GM18517 (cell line): ENCODE measurements at regions not wholly inside any gene's neighbourhood (a gene's known extent, or its start where the extent isn't known, plus 50 kb on each side); places are given as distances from the start of the nearest gene placed in this dataset.

Experiments
- ATAC-seq: cut with Tn5 transposase; IDR thresholded peaks from one replicate; pipeline ENCODE4 v1.9.1; 2021; ENCODE audit warnings: mild to moderate bottlenecking, moderate library complexity; ENCODE audit not compliant: unreplicated experiment

DNA sequence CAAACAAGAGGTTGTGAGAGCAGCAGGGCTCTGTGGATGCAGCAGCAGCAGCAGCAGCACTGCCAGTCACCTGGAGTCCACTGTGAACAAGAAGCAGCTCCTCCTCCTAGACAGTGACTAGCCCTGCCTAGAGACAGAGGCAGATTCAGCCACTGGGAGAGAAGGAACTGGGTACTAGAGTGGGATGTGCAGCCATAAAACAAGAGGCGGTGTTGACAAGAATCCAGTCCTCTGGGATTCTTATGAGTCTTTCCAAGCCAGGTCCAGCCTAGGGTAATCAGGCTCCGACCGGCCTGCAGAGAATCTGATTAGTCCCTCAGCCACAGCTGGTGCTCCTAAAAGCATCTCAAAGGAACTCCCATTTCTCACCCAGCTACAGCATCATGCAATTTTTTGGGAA lies 83.9 kb upstream of the USP47 start:
- no peak for ATAC-seq

- no peak for ATAC-seq
These were observed 85.1 kb upstream of the USP47 start for GRCh38 chr11:11756718-11757117.

- ATAC-seq: no peak
These were observed 85.9 kb upstream of the USP47 start for GRCh38 chr11:11755871-11756270.

- no peak for ATAC-seq
These were observed 89.1 kb upstream of the USP47 start for GRCh38 chr11:11752679-11753078.

DNA sequence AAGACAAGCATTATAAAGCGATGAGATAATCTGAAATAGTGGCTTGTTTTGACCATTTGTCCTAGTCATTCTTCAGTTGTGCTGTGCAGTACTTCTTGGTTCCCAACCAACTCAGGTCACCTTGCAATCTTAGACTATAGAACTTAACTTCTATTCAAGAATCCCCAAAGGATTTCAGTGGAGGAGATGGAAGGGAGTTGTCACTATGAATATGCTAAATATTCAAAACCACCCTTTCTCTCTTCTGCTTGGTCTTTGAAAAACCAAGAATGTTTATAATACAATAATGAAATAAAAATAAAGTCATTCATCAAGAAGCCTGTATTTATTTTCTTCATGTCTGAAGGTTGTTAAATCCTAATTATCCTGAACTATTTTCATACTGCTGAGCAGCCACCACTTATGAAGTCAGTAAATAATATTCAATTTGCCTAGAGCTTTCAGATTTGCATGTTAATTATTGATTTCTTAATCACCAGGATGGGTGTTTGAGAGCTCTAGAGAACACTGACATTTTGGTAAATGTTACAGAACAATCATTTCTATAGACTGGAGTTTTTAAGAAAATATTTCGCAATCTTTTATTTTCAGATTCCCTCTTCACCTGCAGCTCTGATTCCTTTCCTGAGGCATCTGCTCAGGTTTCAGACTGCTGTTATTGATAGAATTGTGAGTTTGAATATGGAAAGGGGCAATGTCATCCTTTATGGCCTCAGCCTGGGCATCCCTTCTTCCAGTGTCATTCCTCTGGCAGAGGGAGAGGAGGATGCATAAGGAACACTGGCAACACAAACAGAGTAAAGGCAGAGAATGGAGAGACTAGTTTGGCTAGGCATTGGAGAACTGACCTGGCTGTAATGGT lies 91.5 kb upstream of the USP47 start:
- no peak for ATAC-seq

DNA sequence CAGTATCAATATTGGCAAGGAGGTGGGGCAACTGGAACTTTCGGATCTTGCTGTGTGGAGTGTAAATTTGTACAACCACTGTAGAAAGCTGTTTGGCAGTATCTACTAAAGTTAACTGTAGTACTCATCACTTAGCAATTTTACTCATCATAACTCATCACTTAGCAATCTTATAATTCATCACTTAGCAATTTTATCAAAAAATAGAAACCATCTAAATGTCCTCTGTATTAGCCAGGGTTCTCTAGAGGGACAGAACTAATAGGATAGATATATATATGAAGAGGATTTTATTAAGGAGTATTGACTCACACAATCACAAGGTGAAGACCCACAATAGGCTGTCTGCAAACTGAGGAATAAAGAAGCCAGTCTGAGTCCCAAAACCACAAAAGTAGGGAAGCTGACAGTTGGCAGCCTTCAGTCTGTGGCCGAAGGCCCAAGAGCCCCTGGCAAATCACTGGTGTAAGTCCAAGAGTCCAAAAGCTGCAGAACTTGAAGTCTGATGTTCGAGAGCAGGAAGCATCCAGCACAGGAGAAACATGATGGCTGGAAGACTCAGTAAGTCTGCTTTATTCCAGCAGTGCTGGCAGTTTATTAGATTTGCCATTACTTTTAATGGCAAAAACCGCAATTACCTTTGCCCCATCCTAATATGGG lies 92.9 kb upstream of the USP47 start:
- no peak for ATAC-seq

GRCh38 chr11:11747570-11747969 lies 94.2 kb upstream of the USP47 start:
- ATAC-seq: no peak

GRCh38 chr11:11746449-11746848 lies 95.3 kb upstream of the USP47 start:
- no peak for ATAC-seq

DNA sequence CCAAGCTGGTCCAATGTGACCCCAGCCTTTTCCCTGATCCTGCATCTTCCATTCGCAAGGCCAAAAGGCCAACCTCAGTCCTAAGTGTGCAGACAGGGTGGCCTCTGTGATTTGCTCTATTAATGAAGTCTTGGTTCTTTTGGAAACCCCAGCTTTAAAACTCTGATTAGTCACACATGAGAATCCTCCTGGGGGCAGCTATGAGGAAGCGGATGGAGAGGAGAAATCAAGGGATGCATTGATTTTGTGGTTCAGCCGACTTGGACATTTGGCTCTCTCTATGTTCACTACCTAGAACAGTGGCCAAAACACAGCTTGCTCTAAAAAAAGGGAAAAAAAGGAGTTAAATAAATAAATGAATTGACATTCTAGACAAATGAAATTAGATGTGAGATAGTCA lies 98.6 kb upstream of the USP47 start:
- ATAC-seq: no peak

DNA sequence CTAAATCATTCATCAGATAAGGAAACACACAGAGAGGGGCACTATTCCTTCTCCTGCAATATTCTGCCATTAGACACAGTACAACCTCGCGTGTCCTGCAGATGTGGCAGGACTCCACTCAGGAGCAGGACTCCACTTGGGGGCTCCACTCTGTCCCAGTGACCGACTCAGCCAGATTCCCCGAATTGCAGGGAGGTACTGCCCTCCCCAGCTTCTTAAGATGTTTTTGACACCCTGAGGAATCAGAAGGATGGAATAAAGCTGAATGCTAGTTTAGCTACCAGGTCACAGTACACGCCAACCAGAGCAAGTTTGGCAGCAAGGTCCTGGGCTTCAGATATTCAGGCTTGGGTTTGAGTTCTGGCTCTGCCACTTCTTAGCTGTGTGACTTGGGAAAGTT lies 99.3 kb upstream of the USP47 start:
- no peak for ATAC-seq

GRCh38 chr11:11740836-11741235 lies 100.9 kb upstream of the USP47 start:
- ATAC-seq: no peak

DNA sequence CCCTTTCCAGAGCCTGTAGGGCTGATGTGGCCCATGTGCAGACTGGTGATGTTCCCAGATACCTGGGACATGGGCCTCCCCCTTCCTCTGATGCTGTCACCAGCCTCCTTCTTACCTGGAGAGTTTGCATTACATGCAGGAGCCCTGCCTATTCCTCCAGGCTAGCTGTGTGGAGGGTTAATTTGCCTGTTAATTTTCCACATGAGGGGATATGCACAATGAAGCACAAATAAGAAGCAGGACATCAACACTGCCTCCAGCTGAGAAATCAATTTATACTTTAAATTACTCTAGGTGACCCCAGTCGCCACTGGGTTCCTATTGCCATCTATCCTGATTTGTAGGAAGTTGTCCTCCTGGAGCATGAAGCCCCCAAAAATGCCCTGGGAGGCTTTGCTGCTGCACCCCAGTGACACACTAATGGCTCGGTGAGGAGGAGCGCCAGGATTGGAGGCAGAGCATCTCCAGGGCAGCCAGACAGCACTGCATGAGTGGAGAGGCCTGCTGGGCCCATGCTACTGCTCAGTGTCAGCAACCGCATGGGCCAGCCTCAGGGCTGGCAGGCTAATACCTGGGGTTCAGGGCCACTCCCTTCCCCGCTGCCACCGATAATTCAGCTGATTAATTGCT lies 101.6 kb upstream of the USP47 start:
- no peak for ATAC-seq

- ATAC-seq: no peak
These were observed 103.4 kb upstream of the USP47 start for GRCh38 chr11:11738370-11738769.

GRCh38 chr11:11735586-11735985 lies 106.2 kb upstream of the USP47 start:
- no peak for ATAC-seq

DNA sequence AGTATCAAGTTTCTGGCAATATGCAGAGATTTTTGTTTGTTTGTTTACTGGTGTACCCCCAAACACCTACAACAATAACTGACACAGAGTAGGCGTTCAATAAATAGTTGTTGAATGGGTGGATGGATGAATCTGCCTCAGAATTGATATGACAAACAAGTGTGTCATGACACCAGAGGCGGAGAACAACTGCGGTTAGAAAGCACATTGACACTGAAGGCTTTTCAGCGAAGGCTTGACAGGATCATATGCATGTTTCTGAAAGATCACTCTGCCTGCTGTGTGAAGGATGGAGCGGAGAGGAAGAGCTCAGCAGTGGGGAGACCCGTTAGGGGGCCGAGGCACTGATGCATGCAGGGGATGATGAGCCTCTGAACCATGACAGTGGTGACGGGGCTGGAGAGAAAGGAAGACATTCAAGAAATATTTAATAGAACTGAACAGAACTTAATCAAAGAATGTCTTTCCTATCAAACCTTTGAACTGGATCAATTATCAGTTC lies 108.5 kb upstream of the USP47 start:
- ATAC-seq: no peak

DNA sequence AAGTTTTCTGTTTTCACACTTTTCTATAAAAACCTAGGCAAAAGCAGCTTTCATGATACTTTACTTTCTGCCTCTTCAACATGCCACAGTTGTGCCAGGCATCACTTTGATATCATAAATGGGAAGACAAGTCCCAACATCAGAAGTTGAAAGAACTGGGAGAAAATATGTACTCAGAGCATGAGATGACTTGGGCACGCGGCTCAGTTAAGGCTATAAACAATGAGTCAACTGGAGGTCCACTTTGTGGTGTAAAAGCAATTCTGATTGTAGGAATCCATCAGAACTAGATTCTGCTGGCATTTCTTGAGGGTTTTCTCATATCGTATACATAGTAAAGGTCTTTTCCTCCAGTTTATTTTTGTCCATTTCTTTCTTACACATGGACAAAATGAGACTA lies 109.7 kb upstream of the USP47 start:
- ATAC-seq: no peak

DNA sequence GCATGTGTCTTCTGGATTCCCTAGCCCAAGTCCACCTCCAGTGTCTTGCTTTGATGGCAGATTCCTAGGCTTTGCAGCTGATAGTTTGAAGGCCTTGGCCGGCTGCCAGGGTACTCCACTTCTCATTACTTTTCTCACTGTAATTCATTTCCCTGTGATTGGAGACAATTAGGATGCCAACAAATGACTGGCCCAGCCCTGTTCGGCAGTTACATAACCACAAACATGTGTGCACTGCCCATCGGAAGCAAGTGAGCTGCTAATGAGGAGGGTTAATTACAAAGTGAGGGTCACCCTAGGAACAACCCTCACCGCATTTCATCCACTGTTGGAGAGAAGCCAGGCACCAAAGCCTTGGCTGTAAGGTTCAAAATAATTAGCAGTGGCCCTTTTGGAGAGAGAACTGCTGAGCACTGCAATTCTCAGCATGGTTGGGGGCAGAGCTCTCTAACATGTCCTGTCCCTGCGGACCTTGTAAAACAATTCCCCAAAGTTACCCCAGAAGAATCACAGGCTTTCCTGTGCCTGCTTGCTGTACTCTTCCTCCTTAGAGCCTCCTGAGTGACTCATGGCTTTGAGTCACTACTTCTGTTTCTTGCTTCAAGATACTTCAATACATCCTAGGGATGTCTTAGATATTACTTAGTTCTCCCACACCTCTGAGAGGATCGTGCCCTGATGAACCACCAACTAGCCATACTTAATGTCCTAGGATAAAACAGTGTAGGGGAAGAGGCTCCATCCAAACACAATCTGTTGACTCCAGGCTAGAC lies 109.7 kb upstream of the GALNT18 start:
- ATAC-seq: no peak

DNA sequence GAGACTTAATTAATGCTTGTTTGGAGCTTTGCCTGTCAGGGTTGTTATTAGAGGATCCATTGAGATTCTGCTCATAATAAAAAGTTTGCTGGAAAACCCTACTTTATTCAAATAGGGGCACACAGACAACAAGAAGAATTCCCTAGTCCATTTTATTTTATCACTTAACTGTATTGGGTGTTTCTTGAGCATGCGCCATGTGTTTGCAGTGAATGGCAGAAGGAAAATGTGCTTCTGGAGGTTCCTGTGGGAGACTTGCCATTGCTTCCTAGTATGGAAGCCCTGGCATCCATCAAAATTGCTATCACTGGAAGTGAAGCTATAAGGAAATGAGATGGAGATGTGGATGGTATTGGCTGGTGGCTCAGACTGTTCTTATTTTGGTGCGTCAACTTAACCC lies 106.6 kb upstream of the GALNT18 start:
- ATAC-seq: no peak

DNA sequence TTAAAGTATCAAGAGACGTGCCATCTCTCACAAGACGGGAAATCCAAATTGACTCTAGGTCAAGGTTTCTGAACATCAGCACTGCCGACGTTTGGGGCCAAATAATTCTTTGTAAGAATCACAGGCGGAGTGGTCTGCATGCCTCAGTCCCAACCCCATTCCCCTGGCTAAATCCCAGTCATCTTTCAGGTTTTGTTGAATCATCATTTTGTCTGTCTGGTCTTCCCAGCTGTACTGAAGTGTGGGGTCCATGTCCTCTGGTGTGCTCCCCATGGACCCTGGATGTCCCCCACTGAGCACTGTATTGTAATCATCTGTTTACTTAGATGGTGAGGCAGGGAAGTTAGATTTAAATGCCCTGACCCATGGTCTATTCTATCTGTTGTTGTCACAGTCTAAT lies 103.6 kb upstream of the GALNT18 start:
- ATAC-seq: no peak

DNA sequence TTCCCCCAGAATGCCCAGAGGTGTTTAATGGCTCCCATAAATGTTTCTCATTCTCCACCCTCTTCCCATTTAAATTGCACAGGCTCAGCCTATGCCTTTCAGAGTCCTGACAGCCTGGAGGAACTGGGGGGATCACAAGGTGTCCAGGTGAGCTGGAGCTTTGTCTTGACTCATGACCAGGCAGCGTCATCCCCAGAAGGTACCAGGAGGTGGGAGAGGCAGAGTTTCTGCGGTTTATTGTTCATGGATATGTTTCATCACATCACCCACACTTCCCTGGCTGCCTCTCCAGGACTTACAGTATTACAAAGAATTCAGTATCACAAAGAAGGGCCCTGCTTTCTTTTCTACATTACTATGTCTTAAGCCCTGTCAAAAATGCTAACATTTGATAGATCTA lies 103.2 kb upstream of the GALNT18 start:
- ATAC-seq: no peak

DNA sequence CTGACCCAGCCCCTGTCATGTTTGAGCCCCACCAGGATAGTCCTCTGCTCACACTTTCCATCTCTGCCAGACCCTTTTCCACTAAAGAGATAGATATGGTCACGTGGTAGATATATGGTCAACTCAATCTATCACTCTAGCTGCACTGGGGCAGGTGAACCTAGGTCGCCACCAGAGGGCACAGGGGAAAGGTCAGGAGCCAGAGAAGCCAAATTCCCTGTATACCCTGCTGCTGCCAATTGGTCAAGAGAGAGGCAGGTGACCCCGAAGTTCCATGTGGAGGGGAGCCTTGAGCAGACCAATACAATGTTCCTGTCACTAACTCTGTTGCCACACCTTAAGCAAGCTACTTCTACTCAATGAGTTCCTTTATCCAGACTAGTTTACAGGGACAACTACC lies 101.1 kb upstream of the GALNT18 start:
- ATAC-seq: no peak
